ENCODE measurements at regions not wholly inside any gene's neighbourhood (a gene's known extent, or its start where the extent isn't known, plus 50 kb on each side); places are given as distances from the start of the nearest gene placed in this dataset.

- no peak for TF ChIP-seq CTCF (IDR thresholded peaks at IDR 0.05; ENCODE audit: low read depth, low read length, poor library complexity, severe bottlenecking)
- no peak for TF ChIP-seq EZH2phosphoT487 (IDR thresholded peaks at IDR 0.05; ENCODE audit: borderline replicate concordance, low read length)
These were observed 137.6 kb upstream of the RUNX3 start for GRCh38 chr1:25067518-25068251.

All from DOHH2 (cell line).